ENCODE measurements at regions not wholly inside any gene's neighbourhood (a gene's known extent, or its start where the extent isn't known, plus 50 kb on each side); places are given as distances from the start of the nearest gene placed in this dataset.
"Not testable (repeated sequence)": the region's sequence is repeated elsewhere in the genome, so short reads cannot be mapped to it uniquely, and the experiment has no call there.

- DNase-seq = no peak
Measured at GRCh38 chr12:53840316-53840715, 88.5 kb upstream of the CISTR start.

GRCh38 chr12:53842686-53843085 is 90.9 kb upstream of the CISTR start:
- DNase-seq = no peak

DNA sequence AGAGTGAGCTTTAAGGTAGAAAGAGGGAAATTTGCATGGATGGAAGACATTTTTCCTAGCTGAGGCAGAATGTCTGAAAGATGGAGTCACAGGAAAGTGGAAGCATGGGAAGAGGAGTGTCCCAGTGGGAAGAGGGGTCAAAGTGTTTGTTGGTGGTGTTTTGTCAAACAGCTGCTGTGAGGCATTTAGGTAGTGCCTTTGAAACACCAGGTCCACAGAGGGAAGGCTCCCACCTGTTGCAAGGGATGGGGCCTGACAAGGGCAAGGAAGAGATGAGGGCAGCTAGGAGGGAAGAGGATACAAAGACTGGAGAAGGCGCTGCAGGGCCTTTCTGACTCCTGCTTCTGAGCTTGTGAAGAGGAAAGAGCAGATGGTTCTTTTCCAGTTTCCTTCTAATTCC is 91.8 kb upstream of the CISTR start:
- DNase-seq = no peak

DNA sequence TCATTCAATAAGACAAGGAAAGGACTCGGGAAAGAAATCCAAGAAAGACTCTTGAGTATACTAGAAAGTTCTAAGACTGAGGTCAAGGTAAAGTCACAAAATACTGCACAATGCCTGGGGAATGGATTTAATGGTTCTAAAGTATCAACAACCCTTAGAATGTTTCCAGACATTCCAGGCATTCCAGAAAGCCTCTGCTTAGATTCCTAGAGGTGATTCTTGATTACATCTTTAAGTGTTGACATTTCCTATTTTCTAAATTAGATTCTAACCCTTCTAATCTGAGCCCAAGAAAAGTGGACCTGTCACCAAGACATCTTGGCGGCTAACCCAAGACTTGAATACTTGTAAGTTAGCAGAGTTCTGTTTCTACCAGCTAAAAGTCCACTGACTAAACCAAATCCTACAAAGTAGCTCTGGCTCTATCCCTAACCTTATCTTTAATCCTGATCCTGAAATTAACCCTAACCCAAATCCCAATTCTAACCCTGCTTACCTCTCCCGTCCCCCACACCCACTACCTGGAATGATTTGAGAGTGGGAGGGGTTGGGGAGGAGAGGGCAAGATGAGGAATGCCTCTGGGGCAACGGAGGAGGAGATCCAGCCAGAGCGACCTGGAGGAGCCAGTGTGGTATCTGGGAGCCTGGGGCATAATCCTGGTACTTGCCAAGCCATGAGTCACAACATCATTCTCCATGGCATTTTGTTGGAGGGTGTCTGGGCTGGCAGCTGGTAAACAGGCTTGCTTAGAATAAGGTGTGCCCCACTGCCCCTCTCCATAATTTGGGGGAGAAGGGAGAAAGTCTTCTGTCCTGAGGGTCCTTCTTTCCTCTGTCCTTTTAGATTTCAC is 93.4 kb upstream of the HOXC13 start:
- peak; percentile 52 for DNase-seq

DNA sequence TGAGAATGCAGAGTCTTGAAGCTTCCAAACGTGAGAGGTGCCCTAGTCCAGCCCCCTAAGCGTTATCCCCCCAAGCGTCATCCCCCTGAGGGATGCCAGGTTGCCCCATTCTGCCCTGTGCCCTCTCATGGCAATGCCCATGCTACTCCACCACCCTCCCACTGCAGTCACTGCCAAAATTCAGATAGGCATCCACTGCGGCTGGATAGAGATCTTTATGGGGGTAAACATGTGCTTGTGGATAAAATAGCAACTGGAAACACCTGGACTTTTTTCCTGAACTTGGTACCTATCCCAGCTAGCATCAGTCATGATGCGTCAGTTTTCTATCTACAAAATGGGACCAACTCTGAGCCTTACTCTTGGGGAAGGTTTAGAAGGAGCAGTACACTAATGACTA is 92.7 kb upstream of the HOXC13 start:
- no peak for DNase-seq

DNA sequence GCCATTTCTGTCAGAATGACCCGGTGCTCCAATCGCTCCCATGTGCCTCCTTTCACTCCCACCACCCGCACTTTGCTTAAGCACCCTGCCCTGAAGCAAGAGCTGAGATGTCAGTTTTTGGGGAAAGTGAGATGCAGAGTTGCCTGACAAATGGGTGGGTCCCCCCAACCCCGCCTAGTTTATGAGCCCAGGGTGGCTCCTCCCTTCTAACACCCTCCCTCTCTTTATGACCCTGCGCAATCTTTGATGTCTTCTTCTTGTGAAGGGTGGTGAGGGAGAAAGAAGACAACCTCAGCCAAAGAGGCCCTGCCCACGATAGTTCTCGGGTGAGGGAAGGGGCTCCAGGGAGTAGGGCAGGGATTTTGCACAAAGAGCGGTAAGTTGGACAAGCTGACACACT is 89.5 kb upstream of the HOXC13 start:
- DNase-seq = no peak

- no peak for DNase-seq
Measured at GRCh38 chr12:53849656-53850055, 89.0 kb upstream of the HOXC13 start.

DNA sequence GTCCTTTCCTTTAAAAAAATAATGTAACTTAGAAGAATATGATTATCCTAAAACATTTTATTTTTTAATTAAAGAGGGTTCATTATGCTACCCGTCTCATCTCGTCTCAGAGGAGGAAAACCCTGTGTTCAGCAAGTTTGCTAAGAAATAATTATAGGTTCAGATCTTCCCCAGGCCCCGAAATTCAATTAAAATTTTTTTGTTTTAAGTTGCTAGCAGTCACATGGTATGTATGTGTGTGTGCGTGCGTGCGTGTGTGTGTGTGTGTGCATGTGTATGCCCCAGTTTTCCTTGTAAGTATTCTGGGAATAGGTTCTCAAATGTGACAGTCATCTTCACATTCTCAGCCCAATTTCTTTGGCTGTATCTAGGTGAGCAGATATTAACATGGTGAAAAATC is 86.6 kb upstream of the HOXC13 start:
- DNase-seq = no peak

DNA sequence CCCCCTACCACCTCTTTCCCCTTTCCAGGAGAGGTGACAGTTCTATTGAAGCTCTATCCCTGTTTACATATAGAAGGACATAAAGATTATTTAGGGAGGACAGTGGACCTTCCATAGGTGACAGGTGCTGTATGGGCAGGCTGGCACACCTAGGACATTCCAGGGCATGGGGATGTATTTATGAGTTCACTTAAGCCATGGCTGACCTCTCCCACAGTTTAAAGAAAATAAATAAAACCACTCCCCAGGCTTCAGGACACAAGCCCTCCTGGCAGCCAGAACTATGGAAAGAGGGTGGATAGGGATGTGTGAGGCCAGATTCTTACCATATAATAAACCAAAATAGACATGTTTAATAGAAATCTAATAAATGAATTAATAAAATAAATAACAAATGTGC is 85.6 kb upstream of the HOXC13 start:
- no peak for DNase-seq

DNA sequence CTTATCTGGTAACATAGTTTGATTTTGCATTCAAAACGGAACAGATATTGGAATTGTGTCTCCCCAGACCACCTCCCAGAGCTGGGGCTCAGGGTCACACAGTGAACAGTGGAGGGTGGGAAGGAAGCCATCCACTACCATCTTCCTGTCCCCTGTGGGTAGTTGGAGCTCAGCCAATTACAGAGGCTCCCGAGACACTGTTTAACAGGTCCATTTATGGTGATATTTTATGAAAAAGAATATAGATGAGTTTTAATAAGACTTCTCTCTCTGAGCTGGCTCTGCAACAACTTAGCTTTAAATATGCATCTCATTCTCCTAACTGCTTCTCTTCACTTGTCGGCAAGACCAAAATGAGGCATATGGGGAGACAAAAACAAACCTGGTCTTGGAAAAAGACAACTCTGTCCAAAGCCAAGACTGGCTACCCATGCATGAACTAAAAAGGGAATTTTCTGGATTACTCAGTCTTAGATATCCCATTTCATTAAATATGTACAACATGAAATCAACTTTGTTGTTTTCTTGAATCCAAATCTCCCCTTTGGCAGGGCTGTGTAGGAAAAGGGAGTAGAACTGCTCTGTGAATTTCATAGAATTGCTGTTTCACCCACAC is 83.8 kb upstream of the HOXC13 start:
- no peak for DNase-seq

GRCh38 chr12:53856132-53856531 is 82.5 kb upstream of the HOXC13 start:
- DNase-seq = no peak

DNA sequence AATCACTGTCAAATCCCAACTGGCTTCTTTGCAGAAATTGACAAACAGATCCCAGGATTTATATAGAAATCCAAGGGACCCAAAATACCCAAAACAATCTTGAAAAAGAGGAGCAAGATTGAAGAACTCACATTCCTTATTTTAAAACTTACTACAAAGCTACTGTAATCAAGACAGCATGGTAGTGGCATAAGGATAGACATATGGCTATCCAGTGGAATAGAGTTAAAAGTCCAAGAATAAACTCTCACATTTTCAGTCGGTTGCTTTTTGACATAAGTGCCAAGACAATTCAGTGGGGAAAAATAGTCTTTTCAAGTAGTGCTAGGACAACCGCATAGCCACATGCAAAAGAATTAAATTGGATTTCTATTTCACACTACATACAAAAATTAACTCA is 81.0 kb upstream of the HOXC13 start:
- no peak for DNase-seq

- DNase-seq = no peak
Measured at GRCh38 chr12:53860426-53861345, 77.9 kb upstream of the HOXC13 start.

GRCh38 chr12:53862206-53862605 is 76.4 kb upstream of the HOXC13 start:
- no peak for DNase-seq

DNA sequence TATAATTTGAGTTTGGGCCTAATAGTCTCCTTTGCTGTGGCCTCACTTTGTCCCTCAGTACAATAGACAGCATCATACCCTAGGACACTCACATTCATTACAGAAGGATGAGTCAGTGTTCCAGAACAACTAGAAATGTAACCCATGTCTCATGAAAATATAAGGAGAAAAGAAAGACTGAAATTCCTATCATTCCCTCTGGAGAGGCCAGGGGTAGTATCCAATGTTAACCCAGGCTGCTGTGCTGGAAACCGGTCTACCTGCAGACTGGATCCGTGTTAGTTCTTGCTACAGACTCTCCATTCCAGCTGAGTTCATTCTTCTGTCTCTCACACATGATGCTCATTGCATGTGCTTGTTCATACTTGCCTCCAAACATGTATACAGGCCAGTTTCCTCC is 75.8 kb upstream of the HOXC13 start:
- no peak for DNase-seq

DNA sequence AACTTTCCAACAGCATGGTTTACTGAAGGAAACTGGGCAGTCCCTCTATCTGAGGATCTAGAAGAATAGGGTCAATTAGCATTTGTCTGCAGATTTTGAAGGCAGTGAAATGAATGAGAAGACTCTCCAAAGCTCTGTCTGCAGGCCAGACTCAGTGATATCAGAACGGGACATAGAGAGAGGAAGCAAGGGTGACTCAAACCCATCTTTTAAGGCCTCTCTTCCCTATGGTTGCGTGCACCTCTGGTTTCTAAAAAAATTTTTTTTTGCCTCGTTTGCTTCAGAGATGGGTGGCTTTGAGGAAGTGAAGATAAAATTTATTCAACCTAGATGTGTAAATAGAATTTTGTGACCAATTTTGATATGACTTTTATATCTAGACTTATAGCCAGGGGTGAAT is 71.9 kb upstream of the HOXC13 start:
- DNase-seq = no peak

DNA sequence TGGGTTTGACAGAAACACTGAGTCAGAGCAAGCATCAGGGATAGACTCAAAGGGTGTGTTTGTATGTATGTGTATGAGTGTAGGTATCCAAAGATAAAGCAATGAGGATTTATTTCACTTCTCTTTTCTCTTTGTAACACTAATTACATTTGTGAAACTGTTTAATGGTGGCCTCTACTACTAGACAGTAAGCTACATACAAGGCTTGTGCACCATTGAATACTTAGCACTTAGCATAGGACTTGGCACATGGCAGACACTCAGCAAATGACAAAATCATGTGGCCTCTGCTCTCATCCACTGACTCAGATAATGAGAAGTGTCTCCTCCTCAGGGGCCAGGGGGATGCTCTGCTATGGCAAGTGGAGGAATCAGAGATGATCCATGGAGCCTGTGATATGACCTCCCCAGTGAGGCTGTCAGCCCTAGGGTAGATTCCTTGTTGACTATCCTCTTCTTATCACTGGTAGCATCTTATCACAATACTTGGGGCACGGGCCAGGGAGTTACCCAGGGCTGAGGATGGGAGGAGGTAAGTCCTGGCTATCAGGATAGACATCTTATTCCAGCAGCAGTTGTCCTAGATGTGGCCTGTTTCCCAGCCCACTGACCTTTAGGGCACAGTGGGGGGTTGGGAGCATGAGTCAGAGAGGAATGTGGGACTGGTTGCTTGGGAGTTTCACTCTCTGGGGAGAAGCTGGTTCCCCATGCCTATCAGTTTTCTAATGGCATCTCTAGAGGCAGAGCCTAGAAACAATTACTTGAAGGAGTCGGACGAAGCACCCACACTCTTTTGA is 71.2 kb upstream of the HOXC13 start:
- DNase-seq = no peak

DNA sequence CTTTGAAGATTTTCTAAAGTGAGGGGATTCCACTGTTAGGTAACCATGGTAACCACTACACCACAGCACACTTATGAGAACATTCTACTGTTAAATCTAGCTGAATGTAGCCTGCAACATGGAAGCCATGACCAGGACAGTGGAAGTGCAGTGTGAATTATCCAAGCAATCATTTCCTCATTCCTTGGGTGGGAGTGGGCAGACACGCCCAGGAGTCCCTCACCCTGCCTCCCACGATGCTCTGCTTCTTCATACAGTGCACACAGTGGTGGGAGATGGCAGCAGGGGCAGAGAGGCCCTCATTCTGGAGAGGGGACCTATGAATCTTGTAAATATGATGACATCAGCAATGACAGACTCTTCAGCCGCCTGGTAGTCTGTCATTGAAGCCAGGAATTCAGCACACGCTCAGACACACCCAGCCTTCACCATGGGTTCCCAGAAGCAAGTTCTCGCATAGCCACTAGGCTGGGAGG is 70.1 kb upstream of the HOXC13 start:
- DNase-seq = no peak

GRCh38 chr12:53869500-53869899 is 69.1 kb upstream of the HOXC13 start:
- DNase-seq = no peak

DNA sequence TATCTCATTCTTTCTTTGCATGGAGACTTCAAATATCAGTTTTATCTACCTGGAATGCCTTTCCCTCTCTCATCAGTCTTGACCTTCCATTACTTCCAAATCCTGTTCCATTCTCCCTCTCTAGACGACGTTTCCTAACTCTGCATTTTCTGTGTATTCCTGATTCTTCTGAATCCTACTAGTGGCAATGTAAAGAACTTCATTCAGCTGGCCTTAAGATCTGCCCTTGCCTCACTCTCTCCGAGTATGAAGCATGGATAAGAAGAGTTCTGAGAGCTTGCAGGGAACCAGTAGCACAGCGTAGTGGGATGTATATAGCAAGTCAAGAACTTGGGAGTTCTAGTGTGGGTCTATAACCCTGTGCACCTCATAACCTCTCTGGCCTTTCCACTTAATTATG is 68.5 kb upstream of the HOXC13 start:
- DNase-seq = no peak

DNA sequence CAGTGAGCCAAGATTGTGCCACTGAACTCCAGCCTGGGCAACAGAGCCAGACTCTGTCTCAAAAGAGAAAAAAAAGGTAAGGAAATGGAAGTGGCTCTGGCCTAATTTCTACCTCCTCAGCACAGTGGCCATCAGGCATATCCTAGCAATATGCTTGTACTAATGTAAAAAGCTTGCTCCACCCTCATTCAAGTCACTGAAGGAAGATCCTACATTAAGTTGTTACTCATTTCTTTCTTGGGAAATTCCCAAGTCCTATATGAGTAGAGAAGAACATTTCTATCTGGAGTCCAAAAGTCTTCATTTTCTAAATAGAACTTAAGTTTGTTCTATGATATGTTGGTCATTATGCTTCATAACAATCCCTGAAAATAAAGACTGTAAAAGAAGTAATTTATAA is 67.3 kb upstream of the HOXC13 start:
- no peak for DNase-seq

DNA sequence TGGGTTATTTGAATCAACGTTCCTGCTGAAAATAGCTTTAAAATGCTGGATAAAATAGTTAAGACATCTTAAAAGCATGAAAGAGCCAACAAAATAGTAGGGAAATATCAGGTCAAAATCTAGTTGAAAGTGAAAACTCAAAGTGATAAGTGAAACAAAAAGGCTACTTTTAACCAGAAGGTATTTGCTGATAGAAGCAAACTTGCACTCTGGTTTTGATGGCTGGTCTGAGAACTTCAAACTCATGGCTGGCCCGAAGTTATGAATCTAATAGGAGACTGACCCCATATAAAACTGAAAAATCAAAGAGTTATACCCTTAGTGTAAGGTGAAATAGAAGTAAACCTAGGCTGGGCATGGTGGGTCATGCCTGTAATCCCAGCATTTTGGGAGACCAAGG is 66.3 kb upstream of the HOXC13 start:
- no peak for DNase-seq

GRCh38 chr12:53877961-53878360 is 60.7 kb upstream of the HOXC13 start:
- not testable (repeated sequence) for DNase-seq

Data from amniotic stem cell (primary cell).